Spleen (tissue), 7 donors: ENCODE measurements at regions not wholly inside any gene's neighbourhood (a gene's known extent, or its start where the extent isn't known, plus 50 kb on each side); places are given as distances from the start of the nearest gene placed in this dataset.

Experiments
- CTCF ChIP-seq, 11 experiments: fragments of 200-600 bp in 7 of 11; fragments of 450-650 bp in 4 of 11; sonication (generic) in 4 of 11; IDR thresholded peaks in 8 of 11; conservative IDR thresholded peaks in 3 of 11; 1 replicate in 7 of 11; 2 replicates in 4 of 11; pipeline versions ENCODE4 v1.4.0 to v1.8.0; 2016 to 2021; ENCODE audit warnings: antibody characterized with exemption in 11 of 11, inconsistent platforms in 4 of 11, mild to moderate bottlenecking in 1 of 11
- POLR2A ChIP-seq, 3 donors: fragments of 450-650 bp; IDR thresholded peaks; one replicate each; pipeline ENCODE4 v1.5.1; 2017; ENCODE audit warnings: antibody characterized with exemption in 3 of 3, mild to moderate bottlenecking in 1 of 3
- donor health status: DM: no; HTN: no; CAD: no; lungs with moderate emphysema.
- donor health status: DM: no; HTN: no; CAD: no.
- donor health status: DM: no; HTN: no; CAD: no.

GRCh38 chr1:203408486-203409481, 57.9 kb upstream of the FMOD start:
- TF ChIP-seq CTCF (IDR thresholded peaks at IDR 0.05 in 8 of 11, conservative IDR thresholded peaks at IDR 0.05 in 3 of 11) (no peak), POLR2A (IDR thresholded peaks at IDR 0.05) (no peak)
